BLaER1 (cell line): ENCODE measurements at regions not wholly inside any gene's neighbourhood (a gene's known extent, or its start where the extent isn't known, plus 50 kb on each side); places are given as distances from the start of the nearest gene placed in this dataset.

ENCODE experiments used
- H3K27ac ChIP-seq: shearing (Covaris generic); formaldehyde crosslinking; 2 replicates; pipeline ENCODE4 v1.8.1; 2022
- H3K27me3 ChIP-seq: shearing (Covaris generic); formaldehyde crosslinking; 2 replicates; pipeline ENCODE4 v1.8.1; 2022
- H3K36me3 ChIP-seq: shearing (Covaris generic); formaldehyde crosslinking; 2 replicates; pipeline ENCODE4 v1.8.1; 2022
- H3K4me1 ChIP-seq: shearing (Covaris generic); formaldehyde crosslinking; 2 replicates; pipeline ENCODE4 v1.8.1; 2022
- H3K4me2 ChIP-seq: shearing (Covaris generic); formaldehyde crosslinking; 2 replicates; pipeline ENCODE4 v1.8.1; 2022
- H3K4me3 ChIP-seq: shearing (Covaris generic); formaldehyde crosslinking; 2 replicates; pipeline ENCODE4 v1.8.1; 2022
- H3K9ac ChIP-seq: shearing (Covaris generic); formaldehyde crosslinking; 2 replicates; pipeline ENCODE4 v1.8.1; 2022
- H3K9me3 ChIP-seq: shearing (Covaris generic); formaldehyde crosslinking; 2 replicates; pipeline ENCODE4 v1.8.1; 2022
- H4K20me1 ChIP-seq: shearing (Covaris generic); formaldehyde crosslinking; 2 replicates; pipeline ENCODE4 v1.8.1; 2022
- Cebpa-rat ChIP-seq: shearing (Covaris generic); IDR thresholded peaks from 2 replicates; pipeline ENCODE4 v1.8.1; 2022

GRCh38 chr12:22881878-22882385 lies 257.0 kb downstream of the ETNK1 start:
- H3K9ac ChIP-seq: no peak overlapping the region
- H3K4me3 ChIP-seq: no peak overlapping the region

GRCh38 chr12:22882559-22882958 lies 257.6 kb downstream of the ETNK1 start:
- no peaks in the 10 kb centered on the region for H3K36me3 ChIP-seq

More at GRCh38 chr12:22881878-22882385, 257.0 kb downstream of the ETNK1 start:
- Histone ChIP-seq H3K9me3 (no peaks in the 10 kb centered on the region), H3K4me2 (no peak overlapping the region), H4K20me1 (no peaks in the 10 kb centered on the region), H3K27ac (no peak overlapping the region), H3K36me3 (no peaks in the 10 kb centered on the region), H3K4me1 (no peaks in the 10 kb centered on the region), H3K27me3 (no peaks in the 10 kb centered on the region)
- TF ChIP-seq Cebpa-rat: no peak

GRCh38 chr12:22893878-22894277 lies 268.9 kb downstream of the ETNK1 start:
- no peak overlapping the region for H3K9ac ChIP-seq
- no peaks in the 10 kb centered on the region for H3K27me3 ChIP-seq
- H3K9me3 ChIP-seq: no peaks in the 10 kb centered on the region
- H3K36me3 ChIP-seq: no peaks in the 10 kb centered on the region
- H3K4me3 ChIP-seq: no peak overlapping the region
- no peak overlapping the region for H3K27ac ChIP-seq
- no peaks in the 10 kb centered on the region for H4K20me1 ChIP-seq
- TF ChIP-seq Cebpa-rat: no peak
- no peaks in the 10 kb centered on the region for H3K4me1 ChIP-seq
- H3K4me2 ChIP-seq: no peak overlapping the region

More at GRCh38 chr12:22882559-22882958, 257.6 kb downstream of the ETNK1 start:
- H3K9me3 ChIP-seq: no peaks in the 10 kb centered on the region
- H3K4me1 ChIP-seq: no peaks in the 10 kb centered on the region
- no peak overlapping the region for H3K4me2 ChIP-seq
- no peaks in the 10 kb centered on the region for H4K20me1 ChIP-seq
- H3K4me3 ChIP-seq: no peak overlapping the region
- no peak overlapping the region for H3K9ac ChIP-seq
- H3K27ac ChIP-seq: no peak overlapping the region
- TF ChIP-seq Cebpa-rat: no peak
- H3K27me3 ChIP-seq: no peaks in the 10 kb centered on the region

- no peaks in the 10 kb centered on the region for H3K36me3 ChIP-seq
- peaks cover 4% of the 10 kb centered on the region; the same call in 1 of the 2 replicates for H3K9me3 ChIP-seq
- no peaks in the 10 kb centered on the region for H3K4me1 ChIP-seq
- no peak overlapping the region for H3K9ac ChIP-seq
- H3K27me3 ChIP-seq: no peaks in the 10 kb centered on the region
- no peak for TF ChIP-seq Cebpa-rat
- no peak overlapping the region for H3K4me3 ChIP-seq
- H3K4me2 ChIP-seq: no peak overlapping the region
- no peaks in the 10 kb centered on the region for H4K20me1 ChIP-seq
- H3K27ac ChIP-seq: no peak overlapping the region
Measured at GRCh38 chr12:22899184-22899583, 274.2 kb downstream of the ETNK1 start.

GRCh38 chr12:22900401-22900800 lies 275.4 kb downstream of the ETNK1 start:
- H3K4me1 ChIP-seq: no peaks in the 10 kb centered on the region
- peaks cover 4% of the 10 kb centered on the region; the same call in 1 of the 2 replicates for H3K9me3 ChIP-seq
- H3K4me2 ChIP-seq: no peak overlapping the region
- H3K9ac ChIP-seq: no peak overlapping the region
- no peaks in the 10 kb centered on the region for H4K20me1 ChIP-seq
- H3K36me3 ChIP-seq: no peaks in the 10 kb centered on the region
- H3K27ac ChIP-seq: no peak overlapping the region
- no peaks in the 10 kb centered on the region for H3K27me3 ChIP-seq
- H3K4me3 ChIP-seq: no peak overlapping the region
- no peak for TF ChIP-seq Cebpa-rat

- TF ChIP-seq Cebpa-rat: no peak
- H3K9ac ChIP-seq: no peak overlapping the region
Measured at GRCh38 chr12:22904485-22904884, 279.5 kb downstream of the ETNK1 start.

GRCh38 chr12:22916241-22916640 lies 291.3 kb downstream of the ETNK1 start:
- Histone ChIP-seq H3K27me3 (no peaks in the 10 kb centered on the region), H3K4me2 (no peak overlapping the region), H3K4me3 (no peak overlapping the region), H3K27ac (no peak overlapping the region), H3K9ac (no peak overlapping the region), H4K20me1 (no peaks in the 10 kb centered on the region), H3K4me1 (no peaks in the 10 kb centered on the region), H3K36me3 (no peaks in the 10 kb centered on the region), H3K9me3 (no peaks in the 10 kb centered on the region)
- no peak for TF ChIP-seq Cebpa-rat

More at GRCh38 chr12:22904485-22904884, 279.5 kb downstream of the ETNK1 start:
- Histone ChIP-seq H3K4me2 (no peak overlapping the region), H3K4me1 (no peaks in the 10 kb centered on the region), H3K27me3 (no peaks in the 10 kb centered on the region), H3K27ac (no peak overlapping the region), H4K20me1 (no peaks in the 10 kb centered on the region), H3K4me3 (no peak overlapping the region), H3K36me3 (no peaks in the 10 kb centered on the region), H3K9me3 (0 out of 2 replicates have a peak, but pooled peaks cover 4% of the 10 kb centered on the region)

- no peaks in the 10 kb centered on the region for H3K9me3 ChIP-seq
- no peak overlapping the region for H3K9ac ChIP-seq
- no peaks in the 10 kb centered on the region for H3K4me1 ChIP-seq
- H4K20me1 ChIP-seq: no peaks in the 10 kb centered on the region
- H3K36me3 ChIP-seq: no peaks in the 10 kb centered on the region
- H3K27me3 ChIP-seq: no peaks in the 10 kb centered on the region
- H3K27ac ChIP-seq: no peak overlapping the region
- no peak for TF ChIP-seq Cebpa-rat
- no peak overlapping the region for H3K4me3 ChIP-seq
- no peak overlapping the region for H3K4me2 ChIP-seq
Measured at GRCh38 chr12:22916815-22917214, 291.8 kb downstream of the ETNK1 start.

- Histone ChIP-seq H3K27me3 (no peaks in the 10 kb centered on the region), H3K4me1 (no peaks in the 10 kb centered on the region), H3K4me2 (no peak overlapping the region), H3K9me3 (no peaks in the 10 kb centered on the region), H3K4me3 (no peak overlapping the region), H3K9ac (no peak overlapping the region), H4K20me1 (no peaks in the 10 kb centered on the region), H3K27ac (no peak overlapping the region), H3K36me3 (no peaks in the 10 kb centered on the region)
- TF ChIP-seq Cebpa-rat: no peak
Measured at GRCh38 chr12:22919883-22920282, 294.9 kb downstream of the ETNK1 start.

GRCh38 chr12:22923768-22924167 lies 298.8 kb downstream of the ETNK1 start:
- Histone ChIP-seq H3K4me3 (no peak overlapping the region), H3K4me1 (no peaks in the 10 kb centered on the region), H3K9me3 (no peaks in the 10 kb centered on the region), H3K4me2 (no peak overlapping the region), H4K20me1 (no peaks in the 10 kb centered on the region), H3K27me3 (no peaks in the 10 kb centered on the region), H3K9ac (no peak overlapping the region), H3K27ac (no peak overlapping the region), H3K36me3 (no peaks in the 10 kb centered on the region)
- no peak for TF ChIP-seq Cebpa-rat

GRCh38 chr12:22924391-22924790 lies 299.4 kb downstream of the ETNK1 start:
- no peak for TF ChIP-seq Cebpa-rat
- Histone ChIP-seq H3K4me3 (no peak overlapping the region), H3K27me3 (no peaks in the 10 kb centered on the region), H4K20me1 (no peaks in the 10 kb centered on the region), H3K9ac (no peak overlapping the region), H3K4me1 (no peaks in the 10 kb centered on the region), H3K4me2 (no peak overlapping the region), H3K9me3 (no peaks in the 10 kb centered on the region), H3K36me3 (no peaks in the 10 kb centered on the region), H3K27ac (no peak overlapping the region)
